HG03432 (cell line): ENCODE measurements at regions not wholly inside any gene's neighbourhood (a gene's known extent, or its start where the extent isn't known, plus 50 kb on each side); places are given as distances from the start of the nearest gene placed in this dataset.

ENCODE experiments used
- ATAC-seq: cut with Tn5 transposase; IDR thresholded peaks from one replicate; pipeline ENCODE4 v1.9.1; 2021; ENCODE audit warnings: mild to moderate bottlenecking, moderate library complexity; ENCODE audit not compliant: unreplicated experiment

GRCh38 chr13:84917252-84917878, 881.9 kb downstream of the SLITRK6 start:
- peak; percentile 62 for ATAC-seq

GRCh38 chr13:84912720-84913119, 886.5 kb downstream of the SLITRK6 start:
- ATAC-seq, result no peak

- ATAC-seq, result no peak
Measured at GRCh38 chr13:84910423-84910822, 888.8 kb downstream of the SLITRK6 start.

- no peak for ATAC-seq
Measured at GRCh38 chr13:84903391-84903790, 895.8 kb downstream of the SLITRK6 start.

DNA sequence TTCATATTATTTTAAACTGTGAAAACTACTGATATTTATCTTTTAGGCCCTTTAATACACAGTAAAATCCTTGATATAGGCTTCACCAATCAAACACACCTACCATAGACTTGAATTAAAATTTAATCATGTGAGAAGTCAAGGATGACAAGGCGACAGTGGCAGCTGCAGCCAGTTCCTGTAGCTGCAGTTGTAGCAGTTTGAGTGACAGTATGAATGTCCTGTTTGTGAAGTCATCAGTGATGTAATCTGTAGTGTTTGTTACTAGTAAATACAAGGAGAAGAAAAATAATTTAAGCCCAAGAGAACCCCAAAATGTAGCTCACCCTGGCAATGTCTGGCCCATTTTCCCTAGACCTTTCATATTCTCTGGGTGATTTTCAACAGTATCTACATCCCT, 897.0 kb downstream of the SLITRK6 start:
- no peak for ATAC-seq

GRCh38 chr13:84896128-84896527, 903.1 kb downstream of the SLITRK6 start:
- peak; percentile 69 for ATAC-seq

GRCh38 chr13:84894749-84895148, 904.5 kb downstream of the SLITRK6 start:
- ATAC-seq, result no peak

DNA sequence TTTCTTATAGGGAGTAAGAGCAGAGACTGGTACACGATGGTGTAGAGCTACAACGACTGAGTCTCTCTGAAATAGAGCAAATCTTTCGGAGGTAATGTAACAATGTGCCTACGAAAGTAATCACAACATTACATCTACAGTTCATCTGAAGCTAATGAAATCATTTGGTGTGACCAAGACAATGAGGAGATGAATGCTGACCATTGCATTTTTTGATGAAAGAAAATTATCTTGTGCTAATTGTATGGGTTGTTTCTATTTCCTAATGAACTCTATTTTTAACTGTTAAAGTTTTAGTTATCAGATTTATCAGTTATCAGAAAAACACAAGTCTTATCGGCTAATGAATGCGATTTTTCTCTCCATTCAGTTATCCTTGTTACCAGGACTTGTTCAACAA, 913.4 kb downstream of the SLITRK6 start:
- no peak for ATAC-seq

DNA sequence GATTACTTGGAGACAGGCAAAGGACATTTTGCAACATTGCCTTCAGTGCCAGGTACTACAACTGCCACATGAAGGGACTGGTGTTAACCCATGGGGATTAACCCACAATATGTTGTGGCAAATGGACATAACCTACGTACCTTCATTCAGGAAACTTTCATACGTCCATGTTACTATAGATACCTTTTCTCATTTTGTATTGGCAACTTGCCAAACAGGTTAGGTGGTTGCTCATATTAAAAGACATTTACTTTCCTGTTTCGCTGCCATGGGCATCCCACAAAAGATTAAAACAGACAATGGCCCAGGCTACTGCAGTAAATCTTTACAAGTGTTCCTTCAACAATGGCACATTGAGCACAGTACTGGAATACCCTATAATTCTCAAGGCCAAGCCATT, 925.3 kb downstream of the SLITRK6 start:
- ATAC-seq, result no peak

DNA sequence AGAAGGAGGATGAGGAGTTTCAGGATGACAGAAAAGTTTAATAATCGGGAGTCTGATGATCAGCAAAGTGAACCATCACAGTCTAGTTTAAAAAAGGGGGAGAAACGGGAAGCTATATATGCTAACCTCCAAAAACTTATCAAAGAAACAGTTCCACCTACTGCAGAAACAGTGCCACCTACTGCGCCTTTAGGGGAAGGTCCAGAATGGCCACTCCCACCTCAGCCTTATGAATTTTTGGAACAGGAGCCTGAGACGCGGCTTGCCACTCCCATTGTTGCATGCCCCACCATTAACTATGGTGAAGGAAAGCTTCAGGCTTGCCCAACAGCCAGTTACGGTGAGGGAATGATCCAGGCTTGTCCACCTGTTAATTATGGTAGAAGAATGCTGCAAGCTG, 929.0 kb downstream of the SLITRK6 start:
- ATAC-seq, result no peak

DNA sequence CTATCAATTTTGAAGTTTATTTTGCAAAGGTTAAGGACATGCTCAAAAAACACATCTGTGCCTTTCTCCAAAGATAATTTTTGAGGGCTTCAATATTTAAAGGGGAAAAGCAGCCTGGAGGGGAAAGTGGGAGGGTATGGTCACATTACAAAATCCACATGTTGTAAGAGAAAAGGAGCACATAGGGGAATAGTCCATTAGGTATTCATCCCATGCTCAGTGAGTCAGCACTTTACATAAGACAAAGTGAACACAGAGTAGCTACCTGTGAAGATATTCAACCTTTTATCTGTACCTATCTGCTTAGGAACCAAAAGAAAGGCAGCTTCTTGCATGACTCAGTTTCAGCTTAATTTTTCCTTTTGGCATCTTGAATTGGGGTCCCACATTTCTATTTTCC, 932.0 kb downstream of the SLITRK6 start:
- ATAC-seq, result no peak

DNA sequence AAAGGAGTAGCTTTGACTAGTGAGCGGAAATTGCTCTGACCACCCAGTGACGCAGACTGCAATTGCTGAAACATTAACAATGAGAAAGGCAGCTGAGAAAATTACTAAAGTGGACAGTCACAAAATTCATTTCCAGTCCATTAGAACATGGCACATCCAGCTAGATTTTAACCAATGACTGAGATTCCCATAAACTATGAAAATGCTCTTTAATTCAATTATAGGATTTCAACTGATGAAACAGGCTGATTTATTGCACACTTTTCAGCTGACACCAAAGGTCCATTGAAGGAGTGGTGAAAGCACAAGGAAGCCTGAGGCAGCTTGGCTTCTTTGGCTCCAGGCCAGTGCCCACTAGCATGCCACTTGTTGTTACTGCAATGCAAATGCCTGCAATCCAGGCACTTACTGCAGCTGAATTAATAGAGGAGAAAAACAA, 933.4 kb downstream of the SLITRK6 start:
- ATAC-seq, result peak; percentile 55

GRCh38 chr13:84864341-84864740, 934.9 kb downstream of the SLITRK6 start:
- ATAC-seq, result peak; percentile 47

- ATAC-seq, result no peak
Measured at GRCh38 chr13:84847107-84847506, 952.1 kb downstream of the SLITRK6 start.

- no peak for ATAC-seq
Measured at GRCh38 chr13:84845907-84846619, 953.2 kb downstream of the SLITRK6 start.

DNA sequence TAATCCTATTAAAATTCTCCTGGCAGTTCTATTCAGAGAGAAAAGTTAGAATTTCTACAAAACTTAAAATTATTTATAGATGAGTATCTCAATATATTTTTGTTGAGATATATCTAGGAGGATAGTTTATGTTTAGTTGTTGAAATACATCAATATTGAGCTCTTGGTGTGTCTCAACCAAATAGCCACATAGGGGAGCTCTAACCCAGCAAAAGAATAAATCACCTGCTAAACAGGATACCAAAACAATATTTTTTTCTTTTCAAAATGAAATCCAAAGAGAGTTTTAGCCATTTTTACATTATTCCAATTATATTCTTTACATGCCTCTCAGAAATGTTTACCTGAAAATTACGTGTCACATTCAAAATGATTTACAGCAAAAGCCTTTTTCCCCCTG, 954.7 kb downstream of the SLITRK6 start:
- no peak for ATAC-seq

DNA sequence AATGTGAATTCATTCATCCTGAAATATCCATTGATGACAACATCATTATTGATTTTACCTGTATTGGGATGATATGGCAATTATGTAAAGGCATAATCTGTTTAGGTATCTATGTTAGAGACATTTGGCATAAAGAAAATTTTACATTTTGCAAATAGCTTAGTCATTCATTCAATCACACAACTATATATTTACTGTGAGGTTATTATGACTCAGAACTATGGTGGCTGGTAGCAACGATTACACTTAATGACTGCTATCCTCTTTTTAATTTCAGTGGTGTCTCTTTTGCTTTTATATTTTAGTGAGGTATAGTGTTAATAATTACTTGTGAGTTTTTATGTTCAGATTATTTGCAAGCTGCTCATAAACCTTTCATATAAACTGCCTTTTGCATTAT, 955.9 kb downstream of the SLITRK6 start:
- ATAC-seq, result no peak

- no peak for ATAC-seq
Measured at GRCh38 chr13:84834201-84834600, 951.9 kb upstream of the SLITRK1 start.

GRCh38 chr13:84831666-84832657, 949.7 kb upstream of the SLITRK1 start:
- no peak for ATAC-seq

GRCh38 chr13:84823528-84823927, 941.3 kb upstream of the SLITRK1 start:
- no peak for ATAC-seq

- ATAC-seq, result no peak
Measured at GRCh38 chr13:84821261-84821660, 939.0 kb upstream of the SLITRK1 start.
